ENCODE measurements at regions not wholly inside any gene's neighbourhood (a gene's known extent, or its start where the extent isn't known, plus 50 kb on each side); places are given as distances from the start of the nearest gene placed in this dataset.

DNA sequence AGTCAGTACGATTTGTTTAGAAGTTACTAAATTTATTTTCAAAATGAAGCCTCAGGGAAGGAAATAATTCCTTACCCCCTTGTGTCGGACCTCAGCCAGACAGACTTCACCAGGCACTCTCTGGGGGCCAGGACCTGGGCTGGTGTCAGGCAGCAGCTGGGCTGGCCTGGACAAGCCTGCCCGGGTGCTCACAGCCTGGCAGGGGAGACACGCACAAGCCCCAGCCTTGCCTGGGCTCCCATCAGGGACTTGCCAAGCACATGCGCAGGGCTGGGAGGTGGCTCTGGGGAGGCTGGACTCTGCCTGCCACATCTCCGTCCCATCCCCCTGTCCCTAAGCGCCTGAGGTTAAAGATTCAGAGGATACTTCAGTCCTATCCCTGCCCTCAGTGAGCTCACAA, 56.8 kb upstream of the HS6ST1 start:
- Histone ChIP-seq H3K36me3 (ENCODE audit: control insufficient read depth, insufficient read depth, low read length) (no peaks in the 10 kb centered on the region), H3K9ac (ENCODE audit: insufficient read depth in 1 of 2, low read depth in 2 of 2, low read length in 2 of 2) (no peak overlapping the region), H3K4me3 (no peak overlapping the region), H3K4me1 (replicated peaks in 1 of 2; ENCODE audit: control insufficient read depth in 2 of 2, insufficient read depth in 2 of 2, low read length in 2 of 2) (peaks cover 0 to 4% of the 10 kb centered on the region in 2 experiments; a peak in 1 of 5 replicates), H2AFZ (ENCODE audit: low read depth, low read length) (no peak overlapping the region), H3K4me2 (ENCODE audit: insufficient read depth, low read length) (no peak overlapping the region), H3K9me3 (replicated peaks; ENCODE audit: control insufficient read depth, insufficient read depth, low read depth, low read length) (no peaks in the 10 kb centered on the region), H4K20me1 (replicated peaks; ENCODE audit: control insufficient read depth, insufficient read depth, low read length) (no peaks in the 10 kb centered on the region), H3K9me1 (ENCODE audit: control insufficient read depth, insufficient read depth, low read length) (no peaks in the 10 kb centered on the region), H3K79me2 (ENCODE audit: control insufficient read depth, insufficient read depth, low read length) (no peaks in the 10 kb centered on the region), H3K27ac (ENCODE audit: extremely low read depth, low read depth, low read length) (no peak overlapping the region), H3K27me3 (ENCODE audit: control insufficient read depth in 2 of 2, insufficient read depth in 2 of 2, low read length in 2 of 2) (peaks cover 16 to 89% of the 10 kb centered on the region in 2 experiments)
- in situ Hi-C loops (cut with MboI) = no loop called here
- no peak for FAIRE-seq
- no peak for TF ChIP-seq ILK (tag; IDR thresholded peaks at IDR 0.05; ENCODE audit: borderline replicate concordance, low read depth)
- TF ChIP-seq, protein P1, sequence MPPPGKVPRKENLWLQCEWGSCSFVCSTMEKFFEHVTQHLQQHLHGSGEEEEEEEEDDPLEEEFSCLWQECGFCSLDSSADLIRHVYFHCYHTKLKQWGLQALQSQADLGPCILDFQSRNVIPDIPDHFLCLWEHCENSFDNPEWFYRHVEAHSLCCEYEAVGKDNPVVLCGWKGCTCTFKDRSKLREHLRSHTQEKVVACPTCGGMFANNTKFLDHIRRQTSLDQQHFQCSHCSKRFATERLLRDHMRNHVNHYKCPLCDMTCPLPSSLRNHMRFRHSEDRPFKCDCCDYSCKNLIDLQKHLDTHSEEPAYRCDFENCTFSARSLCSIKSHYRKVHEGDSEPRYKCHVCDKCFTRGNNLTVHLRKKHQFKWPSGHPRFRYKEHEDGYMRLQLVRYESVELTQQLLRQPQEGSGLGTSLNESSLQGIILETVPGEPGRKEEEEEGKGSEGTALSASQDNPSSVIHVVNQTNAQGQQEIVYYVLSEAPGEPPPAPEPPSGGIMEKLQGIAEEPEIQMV (tag; conservative IDR thresholded peaks at IDR 0.05; ENCODE audit: low read depth) = no peak
- TF ChIP-seq, protein P2, sequence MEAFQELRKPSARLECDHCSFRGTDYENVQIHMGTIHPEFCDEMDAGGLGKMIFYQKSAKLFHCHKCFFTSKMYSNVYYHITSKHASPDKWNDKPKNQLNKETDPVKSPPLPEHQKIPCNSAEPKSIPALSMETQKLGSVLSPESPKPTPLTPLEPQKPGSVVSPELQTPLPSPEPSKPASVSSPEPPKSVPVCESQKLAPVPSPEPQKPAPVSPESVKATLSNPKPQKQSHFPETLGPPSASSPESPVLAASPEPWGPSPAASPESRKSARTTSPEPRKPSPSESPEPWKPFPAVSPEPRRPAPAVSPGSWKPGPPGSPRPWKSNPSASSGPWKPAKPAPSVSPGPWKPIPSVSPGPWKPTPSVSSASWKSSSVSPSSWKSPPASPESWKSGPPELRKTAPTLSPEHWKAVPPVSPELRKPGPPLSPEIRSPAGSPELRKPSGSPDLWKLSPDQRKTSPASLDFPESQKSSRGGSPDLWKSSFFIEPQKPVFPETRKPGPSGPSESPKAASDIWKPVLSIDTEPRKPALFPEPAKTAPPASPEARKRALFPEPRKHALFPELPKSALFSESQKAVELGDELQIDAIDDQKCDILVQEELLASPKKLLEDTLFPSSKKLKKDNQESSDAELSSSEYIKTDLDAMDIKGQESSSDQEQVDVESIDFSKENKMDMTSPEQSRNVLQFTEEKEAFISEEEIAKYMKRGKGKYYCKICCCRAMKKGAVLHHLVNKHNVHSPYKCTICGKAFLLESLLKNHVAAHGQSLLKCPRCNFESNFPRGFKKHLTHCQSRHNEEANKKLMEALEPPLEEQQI (IDR thresholded peaks at IDR 0.05) = no peak
- no peak for TF ChIP-seq ZBTB26 (CRISPR knock-in tag; IDR thresholded peaks at IDR 0.05)
- TF ChIP-seq ZNF717 (CRISPR knock-in tag; IDR thresholded peaks at IDR 0.05) = no peak
- TF ChIP-seq MEF2A (IDR thresholded peaks at IDR 0.05; ENCODE audit: control insufficient read depth, low read depth, low read length) = no peak
- TF ChIP-seq ID3 (CRISPR knock-in tag; IDR thresholded peaks at IDR 0.05) = no peak
- TF ChIP-seq ID3 (tag; IDR thresholded peaks at IDR 0.05) = no peak
- TF ChIP-seq, protein P3, sequence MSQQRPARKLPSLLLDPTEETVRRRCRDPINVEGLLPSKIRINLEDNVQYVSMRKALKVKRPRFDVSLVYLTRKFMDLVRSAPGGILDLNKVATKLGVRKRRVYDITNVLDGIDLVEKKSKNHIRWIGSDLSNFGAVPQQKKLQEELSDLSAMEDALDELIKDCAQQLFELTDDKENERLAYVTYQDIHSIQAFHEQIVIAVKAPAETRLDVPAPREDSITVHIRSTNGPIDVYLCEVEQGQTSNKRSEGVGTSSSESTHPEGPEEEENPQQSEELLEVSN (IDR thresholded peaks at IDR 0.05; ENCODE audit: borderline replicate concordance in 1 of 2, extremely low read depth in 1 of 2, insufficient read depth in 1 of 2, insufficient read length in 1 of 2, low read depth in 1 of 2, low read length in 1 of 2, poor library complexity in 1 of 2, severe bottlenecking in 1 of 2) = no peak
- TF ChIP-seq TRIM28 (IDR thresholded peaks at IDR 0.05) = no peak
- TF ChIP-seq BCOR (IDR thresholded peaks at IDR 0.05) = no peak
- no peak for TF ChIP-seq NFRKB (IDR thresholded peaks at IDR 0.05; ENCODE audit: low read depth)
- intact Hi-C loops (cut with micrococcal nuclease) = no loop called here
- ChIA-PET POLR2A (no interaction called here), CTCF (ENCODE audit: low intra/inter-chr PET ratio) (no interaction called here)
- no peak for ATAC-seq
- no TSS peak for BruUV-seq (replicated peaks)
- 8% methylated on average over 6 of the region's 7 CpGs for WGBS (ENCODE audit: insufficient coverage, low coverage, missing lambda C conversion rate)
- no peak for DNase-seq (ENCODE audit: extremely low read depth in 1 of 4, low spot score in 3 of 4)
